Heart left ventricle (tissue), 16 donors: ENCODE measurements at regions not wholly inside any gene's neighbourhood (a gene's known extent, or its start where the extent isn't known, plus 50 kb on each side); places are given as distances from the start of the nearest gene placed in this dataset.
"Not testable (repeated sequence)": the region's sequence is repeated elsewhere in the genome, so short reads cannot be mapped to it uniquely, and the experiment has no call there.

Experiments used
- ATAC-seq, 4 donors: fragments of 200-7000 bp; cut with Tn5 transposase; one replicate each; pipeline ENCODE4 v1.9.1; 2020 to 2022; ENCODE audit warnings: moderate library complexity in 4 of 4, mild to moderate bottlenecking in 3 of 4, moderate number of reproducible peaks in 1 of 4
- DNase-seq, 5 donors: peaks; one replicate each; pipeline ENCODE4 v3.0.0-alpha.2; 2020
- H3K27ac ChIP-seq, 12 donors: fragments of 200-600 bp; sonication (generic) in 4 of 12; one replicate each; pipeline versions ENCODE4 v1.5.0 to v1.8.0; 2016 to 2022; ENCODE audit warnings: mild to moderate bottlenecking in 2 of 12
- H3K27me3 ChIP-seq, 9 donors: fragments of 200-600 bp; sonication (generic) in 2 of 9; one replicate each; pipeline versions ENCODE4 v1.5.1 to v1.8.0; 2016 to 2022; ENCODE audit warnings: mild to moderate bottlenecking in 3 of 9
- H3K36me3 ChIP-seq, 9 donors: fragments of 200-600 bp; sonication (generic) in 2 of 9; one replicate each; pipeline versions ENCODE4 v1.5.0 to v1.8.0; 2018 to 2022; ENCODE audit warnings: mild to moderate bottlenecking in 2 of 9
- H3K4me1 ChIP-seq, 12 donors: fragments of 200-600 bp; sonication (generic) in 4 of 12; one replicate each; pipeline versions ENCODE4 v1.5.0 to v1.8.0; 2016 to 2022; ENCODE audit warnings: mild to moderate bottlenecking in 3 of 12
- H3K4me3 ChIP-seq, 12 donors: fragments of 200-600 bp; sonication (generic) in 4 of 12; one replicate each; pipeline versions ENCODE4 v1.5.0 to v1.8.0; 2017 to 2022; ENCODE audit warnings: mild to moderate bottlenecking in 9 of 12, moderate library complexity in 4 of 12
- H3K9me3 ChIP-seq, 12 donors: fragments of 200-600 bp; sonication (generic) in 4 of 12; one replicate each; pipeline versions ENCODE4 v1.5.0 to v1.8.0; 2016 to 2022; ENCODE audit warnings: mild to moderate bottlenecking in 1 of 12
- CTCF ChIP-seq, 12 donors: fragments of 200-600 bp; sonication (generic) in 4 of 12; IDR thresholded peaks; one replicate each; pipeline versions ENCODE4 v1.5.0 to v1.8.0; 2018 to 2022; ENCODE audit warnings: antibody characterized with exemption in 12 of 12, mild to moderate bottlenecking in 5 of 12
- POLR2A ChIP-seq, 2 donors: fragments of 450-650 bp; IDR thresholded peaks; one replicate each; pipeline ENCODE4 v1.6.1; 2017; ENCODE audit warnings: antibody characterized with exemption in 2 of 2, mild to moderate bottlenecking in 2 of 2, moderate library complexity in 2 of 2
- WGBS, 4 donors: extraction: QIAGEN DNeasy Blood & Tissue Kit in 2 of 4; methylation state at CpG; one replicate each; pipeline versions ENCODE4 v1.1.5 to v1.1.7; 2013 to 2018; 5-methylcytosine and 5-hydroxymethylcytosine counted together
- intact Hi-C, 10 donors: fragments of 100-400 bp; cut with DNase I; formaldehyde crosslinking; loops; one replicate each; pipeline versions ENCODE4 v1.11.1 to v1.14.2; 2022
- donor health status: ischemic (EF 13 %, LVEDD 7.1; RV severe dilation, severe dysfunction).
- donor health status: healthy with polysubstance abuse.
- donor health status: DM: no; HTN: yes; CAD: no.
- donor health status: DM: no; HTN: no; CAD: no.
- donor health status: ischemic (EF 25% LVEDD 6.9; RV normal size, moderate dysfunction).
- donor health status: ischemic (EF 25% LVEDD 5.7; RV mildly dilated, moderate dysfunction).
- donor health status: healthy.
- donor health status: DM: yes; HTN: yes; CAD: no.
- donor health status: ischemic (EF 35%, LVEDD 5.7; RV mildly dilated, moderate dysfunction).
- donor health status: nonischemic (EF 11% LVEDD 7.7; RV severe dilation, severe dysfunction).
- donor health status: DM: yes; HTN: yes; CAD: no.
- donor health status: PGD.
- donor health status: ischemic (EF 29% LVEDD 5.4; RV normal size, mild dysfunction).
- donor health status: nonischemic (EF 23%, LVEDD 6.1; RV moderate dilation, normal function).

GRCh38 chr2:95707837-95708236 is 116.0 kb downstream of the TRIM43 start:
- 85 to 90% (median 88%) methylated on average over 5 of the region's 5 CpGs for WGBS, 4 donors
- ATAC-seq (no peak), DNase-seq (no peak)
- Histone ChIP-seq H3K27me3 (no peaks in the 10 kb centered on the region), H3K9me3 (no peaks in the 10 kb centered on the region), H3K4me3 (no peak overlapping the region), H3K4me1 (no peaks in the 10 kb centered on the region), H3K36me3 (no peaks in the 10 kb centered on the region), H3K27ac (no peak overlapping the region)
- TF ChIP-seq CTCF (IDR thresholded peaks at IDR 0.05), result no peak
- TF ChIP-seq POLR2A (IDR thresholded peaks at IDR 0.05), result no peak
- intact Hi-C loops, result no loop called here

GRCh38 chr2:95709831-95710230 is 118.0 kb downstream of the TRIM43 start:
- ATAC-seq (no peak), DNase-seq (no peak)
- intact Hi-C loops, result no loop called here
- no peak overlapping the region for H3K27ac ChIP-seq
- H3K27me3 ChIP-seq, result no peaks in the 10 kb centered on the region
- H3K9me3 ChIP-seq, result no peaks in the 10 kb centered on the region
- no peak overlapping the region for H3K4me3 ChIP-seq
- no peaks in the 10 kb centered on the region for H3K36me3 ChIP-seq
- TF ChIP-seq CTCF (IDR thresholded peaks at IDR 0.05) (no peak), POLR2A (IDR thresholded peaks at IDR 0.05) (no peak)
- no peaks in the 10 kb centered on the region for H3K4me1 ChIP-seq

- intact Hi-C loops, H3K36me3 ChIP-seq, H3K27ac ChIP-seq, H3K4me1 ChIP-seq, DNase-seq, H3K9me3 ChIP-seq, H3K27me3 ChIP-seq, ATAC-seq, H3K4me3 ChIP-seq: not testable (repeated sequence)
- 64 to 72% (median 68%) methylated on average over 11 of the region's 11 CpGs for WGBS, 4 donors
Measured at GRCh38 chr2:95713470-95714177, 121.8 kb downstream of the TRIM43 start.

- H3K27me3 ChIP-seq, H3K4me1 ChIP-seq, intact Hi-C loops, DNase-seq, H3K36me3 ChIP-seq, H3K4me3 ChIP-seq, H3K9me3 ChIP-seq, ATAC-seq, H3K27ac ChIP-seq: not testable (repeated sequence)
- 80 to 100% (median 98%) methylated on average over 1 of the region's 1 CpG for WGBS, 4 donors
Measured at GRCh38 chr2:95714398-95714797, 122.6 kb downstream of the TRIM43 start.

GRCh38 chr2:95719473-95720060 is 127.8 kb downstream of the TRIM43 start:
- 89 to 99% (median 91%) methylated on average over 6 to 8 of the region's 8 CpGs for WGBS, 4 donors
- Histone ChIP-seq H3K4me3 (no peak overlapping the region), H3K36me3 (no peaks in the 10 kb centered on the region), H3K27ac (no peak overlapping the region), H3K9me3 (no peaks in the 10 kb centered on the region), H3K27me3 (no peaks in the 10 kb centered on the region), H3K4me1 (no peaks in the 10 kb centered on the region)
- ATAC-seq, result no peak
- intact Hi-C loops, result no loop called here
- no peak for TF ChIP-seq POLR2A (IDR thresholded peaks at IDR 0.05)
- no peak for TF ChIP-seq CTCF (IDR thresholded peaks at IDR 0.05)
- no peak for DNase-seq
